Kidney epithelial cell (primary cell): ENCODE measurements at regions not wholly inside any gene's neighbourhood (a gene's known extent, or its start where the extent isn't known, plus 50 kb on each side); places are given as distances from the start of the nearest gene placed in this dataset.

Experiments
- DNase-seq: peaks from one replicate; pipeline ENCODE4 v3.0.0-alpha.2; 2010; ENCODE audit warnings: low read depth
- H3K27me3 ChIP-seq: 2 replicates; pipeline ENCODE4 v1.6.0; 2011; ENCODE audit warnings: low read length; ENCODE audit not compliant: control insufficient read depth, insufficient read depth
- H3K36me3 ChIP-seq: 2 replicates; pipeline ENCODE4 v1.5.1; 2011; ENCODE audit warnings: low read length; ENCODE audit not compliant: control insufficient read depth, insufficient read depth
- H3K4me3 ChIP-seq: 2 replicates; pipeline ENCODE4 v1.5.1; 2011; ENCODE audit warnings: low read depth, mild to moderate bottlenecking, control low read depth, low read length
- CTCF ChIP-seq: IDR thresholded peaks from 2 replicates; pipeline ENCODE4 v1.5.1; 2011; ENCODE audit warnings: mild to moderate bottlenecking, moderate library complexity, low read length, control low read depth, inconsistent platforms; ENCODE audit not compliant: insufficient read depth, poor library complexity, severe bottlenecking

- Histone ChIP-seq H3K27me3 (no peaks in the 10 kb centered on the region), H3K4me3 (no peak overlapping the region), H3K36me3 (no peaks in the 10 kb centered on the region)
- DNase-seq, result no peak
- TF ChIP-seq CTCF, result no peak
Observed at GRCh38 chr15:94887391-94887790, 656.0 kb downstream of the MCTP2 start.

GRCh38 chr15:94889153-94889552 is 657.8 kb downstream of the MCTP2 start:
- TF ChIP-seq CTCF, result no peak
- H3K36me3 ChIP-seq, result no peaks in the 10 kb centered on the region
- DNase-seq, result no peak
- H3K4me3 ChIP-seq, result no peak overlapping the region
- H3K27me3 ChIP-seq, result no peaks in the 10 kb centered on the region

- no peak for DNase-seq
- no peaks in the 10 kb centered on the region for H3K27me3 ChIP-seq
- no peaks in the 10 kb centered on the region for H3K36me3 ChIP-seq
- H3K4me3 ChIP-seq, result no peak overlapping the region
- TF ChIP-seq CTCF, result no peak
Observed at GRCh38 chr15:94893091-94893490, 661.7 kb downstream of the MCTP2 start.

GRCh38 chr15:94894056-94894455 is 662.7 kb downstream of the MCTP2 start:
- Histone ChIP-seq H3K27me3 (no peaks in the 10 kb centered on the region), H3K36me3 (no peaks in the 10 kb centered on the region), H3K4me3 (no peak overlapping the region)
- DNase-seq, result no peak
- no peak for TF ChIP-seq CTCF

- Histone ChIP-seq H3K4me3 (no peak overlapping the region), H3K36me3 (no peaks in the 10 kb centered on the region), H3K27me3 (no peaks in the 10 kb centered on the region)
- DNase-seq, result no peak
- TF ChIP-seq CTCF, result no peak
Observed at GRCh38 chr15:94909510-94909909, 678.1 kb downstream of the MCTP2 start.

- Histone ChIP-seq H3K27me3 (no peaks in the 10 kb centered on the region), H3K4me3 (no peak overlapping the region), H3K36me3 (no peaks in the 10 kb centered on the region)
- peak; percentile 10 for DNase-seq
- no peak for TF ChIP-seq CTCF
Observed at GRCh38 chr15:94910166-94910565, 678.8 kb downstream of the MCTP2 start.
